Ascending aorta (tissue), 2 donors: ENCODE measurements at regions not wholly inside any gene's neighbourhood (a gene's known extent, or its start where the extent isn't known, plus 50 kb on each side); places are given as distances from the start of the nearest gene placed in this dataset.

Source experiments
- DNase-seq, 2 donors: peaks; one replicate each; pipeline ENCODE4 v3.0.0-alpha.2; 2019; ENCODE audit warnings: low spot score in 2 of 2
- H3K27ac ChIP-seq, 2 donors: fragments of 200-600 bp; sonication (generic); one replicate each; pipeline ENCODE4 v1.5.1; 2016 to 2017; ENCODE audit warnings: mild to moderate bottlenecking in 1 of 2
- H3K27me3 ChIP-seq: fragments of 200-600 bp; sonication (generic); one replicate; pipeline ENCODE4 v1.5.1; 2017
- H3K36me3 ChIP-seq, 2 donors: fragments of 200-600 bp; sonication (generic); one replicate each; pipeline ENCODE4 v1.5.1; 2016
- H3K4me1 ChIP-seq, 2 donors: fragments of 200-600 bp; sonication (generic); one replicate each; pipeline ENCODE4 v1.5.1; 2016 to 2017; ENCODE audit warnings: mild to moderate bottlenecking in 1 of 2
- H3K4me3 ChIP-seq, 2 donors: fragments of 200-600 bp; sonication (generic); one replicate each; pipeline ENCODE4 v1.5.1; 2016 to 2017; ENCODE audit warnings: mild to moderate bottlenecking in 1 of 2
- H3K9me3 ChIP-seq, 2 donors: fragments of 200-600 bp; sonication (generic); one replicate each; pipeline ENCODE4 v1.5.1; 2016
- CTCF ChIP-seq, 3 experiments: fragments of 200-600 bp in 2 of 3; fragments of 450-650 bp in 1 of 3; sonication (generic) in 2 of 3; IDR thresholded peaks; one replicate each; pipeline ENCODE4 v1.5.1; 2016 to 2019; ENCODE audit warnings: antibody characterized with exemption in 3 of 3, mild to moderate bottlenecking in 1 of 3, moderate library complexity in 1 of 3
- intact Hi-C: fragments of 100-400 bp; cut with DNase I; formaldehyde crosslinking; loops from one replicate; pipeline ENCODE4 v1.15.1; 2023

- no peak overlapping the region for H3K4me3 ChIP-seq
- no peaks in the 10 kb centered on the region for H3K9me3 ChIP-seq
- no peaks in the 10 kb centered on the region for H3K27me3 ChIP-seq
- DNase-seq: no peak
- no peak for TF ChIP-seq CTCF (IDR thresholded peaks at IDR 0.05)
- intact Hi-C loops: loop anchor here (5.0 kb wide), 1 partner anchor 288 kb away; no protein-coding TSS in a partner anchor
- no peaks in the 10 kb centered on the region for H3K36me3 ChIP-seq
- peaks cover 18 to 40% of the 10 kb centered on the region in 2 donors for H3K4me1 ChIP-seq
- peak overlapping the region; percentile 95 to 97 for H3K27ac ChIP-seq
These were observed 54.8 kb upstream of the PRSS23 start for GRCh38 chr11:86745571-86745970.

- Histone ChIP-seq H3K9me3 (no peaks in the 10 kb centered on the region), H3K4me1 (peaks cover 18 to 47% of the 10 kb centered on the region in 2 donors), H3K36me3 (no peaks in the 10 kb centered on the region), H3K27me3 (no peaks in the 10 kb centered on the region), H3K4me3 (no peak overlapping the region), H3K27ac (peak overlapping the region; percentile 95 to 97)
- peak in 1 of 3 experiments; percentile 7 for TF ChIP-seq CTCF (IDR thresholded peaks at IDR 0.05)
- DNase-seq: peak; percentile 56 to 92
- intact Hi-C loops: loop anchor here (2.0 to 5.0 kb wide), 4 partner anchors 55 to 174 kb away; partner anchors contain the start of genes ME3 and PRSS23
These were observed 56.9 kb upstream of the PRSS23 start for GRCh38 chr11:86743223-86744118.

- Histone ChIP-seq H3K27me3 (no peaks in the 10 kb centered on the region), H3K4me3 (no peak overlapping the region), H3K4me1 (peaks cover 18 to 48% of the 10 kb centered on the region in 2 donors), H3K9me3 (no peaks in the 10 kb centered on the region), H3K36me3 (no peaks in the 10 kb centered on the region), H3K27ac (peak overlapping the region; percentile 95 to 97)
- intact Hi-C loops: loop anchor here (2.0 to 5.0 kb wide), 6 partner anchors 45 to 175 kb away; partner anchors contain the start of genes ME3 and PRSS23
- DNase-seq: no peak
- no peak for TF ChIP-seq CTCF (IDR thresholded peaks at IDR 0.05)
These were observed 58.2 kb upstream of the PRSS23 start for GRCh38 chr11:86741839-86742805.

GRCh38 chr11:86741484-86741835 lies 58.9 kb upstream of the PRSS23 start:
- DNase-seq: no peak
- TF ChIP-seq CTCF (IDR thresholded peaks at IDR 0.05): no peak
- Histone ChIP-seq H3K36me3 (no peaks in the 10 kb centered on the region), H3K27ac (peak overlapping the region; percentile 95 to 97), H3K9me3 (no peaks in the 10 kb centered on the region), H3K4me3 (no peak overlapping the region), H3K4me1 (peaks cover 18 to 48% of the 10 kb centered on the region in 2 donors), H3K27me3 (no peaks in the 10 kb centered on the region)
- intact Hi-C loops: loop anchor here (2.0 to 5.0 kb wide), 3 partner anchors 45 to 176 kb away; no protein-coding TSS in a partner anchor
